ENCODE measurements at regions not wholly inside any gene's neighbourhood (a gene's known extent, or its start where the extent isn't known, plus 50 kb on each side); places are given as distances from the start of the nearest gene placed in this dataset.

- no peaks in the 10 kb centered on the region for H3K9me3 ChIP-seq (ENCODE audit: control insufficient read depth, low read depth, low read length)
- no peak overlapping the region for H4K5ac ChIP-seq (ENCODE audit: insufficient read length, low read depth, low read length)
- H3K23ac ChIP-seq (ENCODE audit: insufficient read length, low read depth, low read length): no peak overlapping the region
- TF ChIP-seq CTCF (conservative IDR thresholded peaks at IDR 0.05): no peak
- H3K4me2 ChIP-seq (ENCODE audit: insufficient read depth, insufficient read length, low read length): no peak overlapping the region
- H2BK15ac ChIP-seq (ENCODE audit: low read depth, low read length): no peak overlapping the region
- H2AK5ac ChIP-seq (ENCODE audit: insufficient read length, low read length): no peak overlapping the region
- H2BK5ac ChIP-seq (ENCODE audit: insufficient read length, low read length): no peak overlapping the region
- H3K9me3 Mint-ChIP-seq: no peaks in the 10 kb centered on the region
- no peak overlapping the region; a peak in 1 of 5 replicates for H3K4me3 Mint-ChIP-seq
- no peak overlapping the region for H3K18ac ChIP-seq (ENCODE audit: insufficient read length, low read depth, low read length)
- no peaks in the 10 kb centered on the region for H3K79me1 ChIP-seq (ENCODE audit: insufficient read depth, low read depth, low read length, poor library complexity, severe bottlenecking)
- DNase-seq: no peak
- H3K27ac ChIP-seq (ENCODE audit: insufficient read length, low read depth, low read length): no peak overlapping the region
- no peak overlapping the region for H2BK20ac ChIP-seq (ENCODE audit: low read depth, low read length, poor library complexity, severe bottlenecking)
- H4K91ac ChIP-seq (ENCODE audit: insufficient read length, low read depth, low read length): no peak overlapping the region
- no peak overlapping the region for H2BK120ac ChIP-seq (ENCODE audit: low read depth, low read length, poor library complexity, severe bottlenecking)
- H3K79me2 ChIP-seq (ENCODE audit: insufficient read depth, low read length): no peaks in the 10 kb centered on the region
- no peak overlapping the region for H3T11ph ChIP-seq (ENCODE audit: low read length)
- no peaks in the 10 kb centered on the region for H4K20me1 ChIP-seq (ENCODE audit: control insufficient read depth, insufficient read depth, insufficient read length)
- H3K36me3 Mint-ChIP-seq (ENCODE audit: insufficient read depth in 1 of 3, low read depth in 3 of 3): no peaks in the 10 kb centered on the region
- no peaks in the 10 kb centered on the region for H3K4me1 ChIP-seq (ENCODE audit: insufficient read depth, low read length)
- H4K8ac ChIP-seq (replicated peaks; ENCODE audit: insufficient read length, low read depth, low read length): no peak overlapping the region
- no peak overlapping the region for H3K14ac ChIP-seq (ENCODE audit: insufficient read depth, low read length)
- no peak overlapping the region for H2BK12ac ChIP-seq (ENCODE audit: insufficient read length, low read depth, low read length)
- H2AFZ ChIP-seq (ENCODE audit: low read length): no peak overlapping the region
- no peaks in the 10 kb centered on the region for H3K27me3 ChIP-seq (ENCODE audit: insufficient read depth, low read length)
- no peak overlapping the region for H3K27ac Mint-ChIP-seq
- H3K4ac ChIP-seq (ENCODE audit: low read depth, low read length): no peak overlapping the region
- H3K23me2 ChIP-seq (ENCODE audit: insufficient read length, low read depth, low read length, poor library complexity, severe bottlenecking): no peaks in the 10 kb centered on the region
- WGBS (ENCODE audit: extremely low coverage, insufficient read length, low lambda C conversion rate): no CpG with 5 or more reads among the region's 5 CpGs
- H3K56ac ChIP-seq (ENCODE audit: insufficient read length, low read depth, low read length): no peak overlapping the region
- no peaks in the 10 kb centered on the region for H3K27me3 Mint-ChIP-seq (ENCODE audit: low read depth)
- no peak overlapping the region for H3K9ac ChIP-seq (ENCODE audit: extremely low read depth, insufficient read length, low read length)
- peaks cover 3 to 8% of the 10 kb centered on the region in 2 experiments; a peak in 2 of 4 replicates for H3K4me1 Mint-ChIP-seq
Measured at GRCh38 chr9:107557236-107557990, 67.8 kb upstream of the KLF4 start.
